ENCODE measurements at regions not wholly inside any gene's neighbourhood (a gene's known extent, or its start where the extent isn't known, plus 50 kb on each side); places are given as distances from the start of the nearest gene placed in this dataset.

DNA sequence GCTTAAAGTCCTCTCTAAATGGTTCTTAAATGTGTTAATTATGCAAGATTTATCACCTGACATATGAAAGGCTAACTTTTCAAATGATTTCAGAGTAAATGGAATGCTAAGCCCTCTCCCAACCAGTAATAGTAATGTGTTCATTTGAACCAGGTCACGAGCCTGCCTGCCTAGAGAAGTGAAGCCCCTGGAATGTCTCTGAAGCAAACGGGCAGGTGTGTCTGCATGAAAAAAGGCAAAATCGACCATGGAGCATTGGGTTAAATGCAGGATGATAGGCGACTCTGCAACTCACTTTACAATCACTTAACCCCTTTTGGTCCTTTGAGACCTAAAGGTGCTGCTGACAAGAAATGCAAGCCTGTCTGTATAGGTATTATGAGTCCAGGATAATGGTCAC, 798.4 kb upstream of the ACVR2A start:
- WGBS: 74% methylated on average over 2 of the region's 4 CpGs
- no peaks in the 10 kb centered on the region for H3K36me3 ChIP-seq (ENCODE audit: control insufficient read depth in 1 of 2, insufficient read depth in 2 of 2, low read depth in 1 of 2, low read length in 2 of 2)
- H2BK5ac ChIP-seq (ENCODE audit: low read depth, low read length, poor library complexity, severe bottlenecking): no peak overlapping the region
- H3K23ac ChIP-seq (ENCODE audit: low read length in 2 of 2): no peak overlapping the region
- no peak overlapping the region for H3K4me3 ChIP-seq (ENCODE audit: insufficient read depth in 1 of 2, low read depth in 1 of 2, low read length in 2 of 2)
- H2AFZ ChIP-seq (ENCODE audit: low read depth, low read length): no peak overlapping the region
- no peaks in the 10 kb centered on the region for H3K79me1 ChIP-seq (replicated peaks; ENCODE audit: low read length, poor library complexity, severe bottlenecking)
- H3K27ac ChIP-seq (ENCODE audit: low read length, poor library complexity, severe bottlenecking): no peak overlapping the region
- no peak overlapping the region for H3K4me2 ChIP-seq (ENCODE audit: low read length, poor library complexity, severe bottlenecking)
- H3K9me3 ChIP-seq (ENCODE audit: control insufficient read depth, low read length): no peaks in the 10 kb centered on the region
- H4K8ac ChIP-seq (ENCODE audit: low read length): no peak overlapping the region
- no peak overlapping the region for H2BK15ac ChIP-seq (ENCODE audit: low read depth, poor library complexity, severe bottlenecking)
- H3K18ac ChIP-seq (ENCODE audit: low read depth in 1 of 2, low read length in 2 of 2): no peak overlapping the region
- H2BK120ac ChIP-seq (ENCODE audit: low read depth, low read length): no peak overlapping the region
- H2BK12ac ChIP-seq (ENCODE audit: low read length in 2 of 2): no peak overlapping the region
- no peak overlapping the region for H3K14ac ChIP-seq (ENCODE audit: low read length in 2 of 2)
- no peak overlapping the region for H3K9ac ChIP-seq (ENCODE audit: low read length)
- H3K27me3 ChIP-seq (ENCODE audit: control insufficient read depth in 1 of 2, insufficient read depth in 1 of 2, low read length in 2 of 2): no peaks in the 10 kb centered on the region
- H4K91ac ChIP-seq (ENCODE audit: low read length): no peak overlapping the region
- no peaks in the 10 kb centered on the region for H3K4me1 ChIP-seq (ENCODE audit: control insufficient read depth, insufficient read depth, low read depth, low read length)
- no peak overlapping the region for H3K4ac ChIP-seq (ENCODE audit: low read depth in 1 of 2, low read length in 2 of 2)
- H2AK5ac ChIP-seq (ENCODE audit: low read length, severe bottlenecking): no peak overlapping the region
- DNase-seq: no peak

DNA sequence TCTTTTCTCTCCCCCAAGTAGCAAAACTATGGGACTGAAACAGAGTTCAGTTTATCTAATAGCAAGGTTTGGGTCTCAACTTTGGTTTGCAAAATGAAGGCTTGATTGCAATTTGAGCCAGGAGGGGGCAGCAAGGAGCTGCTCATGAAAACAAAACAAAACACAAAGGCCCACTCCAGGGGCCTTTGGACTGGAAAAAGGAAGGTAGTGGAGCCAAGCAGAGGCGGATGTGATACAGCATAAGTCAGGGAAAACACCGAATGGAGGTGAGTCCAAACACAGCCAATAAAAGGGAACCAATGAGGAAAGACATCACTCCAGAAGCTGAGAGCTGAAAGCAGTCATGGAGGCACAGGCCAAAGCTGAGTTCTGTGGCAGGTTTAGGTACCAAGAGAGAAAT, 799.7 kb upstream of the ACVR2A start:
- no peak overlapping the region for H3K4me3 ChIP-seq (ENCODE audit: insufficient read depth in 1 of 2, low read depth in 1 of 2, low read length in 2 of 2)
- H3K27ac ChIP-seq (ENCODE audit: low read length, poor library complexity, severe bottlenecking): no peak overlapping the region
- H2AFZ ChIP-seq (ENCODE audit: low read depth, low read length): no peak overlapping the region
- H2BK5ac ChIP-seq (ENCODE audit: low read depth, low read length, poor library complexity, severe bottlenecking): no peak overlapping the region
- no peaks in the 10 kb centered on the region for H3K27me3 ChIP-seq (ENCODE audit: control insufficient read depth in 1 of 2, insufficient read depth in 1 of 2, low read length in 2 of 2)
- H4K91ac ChIP-seq (ENCODE audit: low read length): no peak overlapping the region
- no peak overlapping the region for H3K4ac ChIP-seq (ENCODE audit: low read depth in 1 of 2, low read length in 2 of 2)
- H3K79me1 ChIP-seq (replicated peaks; ENCODE audit: low read length, poor library complexity, severe bottlenecking): no peaks in the 10 kb centered on the region
- peak; percentile 37 for DNase-seq
- H3K36me3 ChIP-seq (ENCODE audit: control insufficient read depth in 1 of 2, insufficient read depth in 2 of 2, low read depth in 1 of 2, low read length in 2 of 2): no peaks in the 10 kb centered on the region
- H3K4me2 ChIP-seq (ENCODE audit: low read length, poor library complexity, severe bottlenecking): no peak overlapping the region
- no peak overlapping the region for H2BK15ac ChIP-seq (ENCODE audit: low read depth, poor library complexity, severe bottlenecking)
- H2BK120ac ChIP-seq (ENCODE audit: low read depth, low read length): no peak overlapping the region
- 53% methylated on average over 2 of the region's 2 CpGs for WGBS
- no peak overlapping the region for H3K14ac ChIP-seq (ENCODE audit: low read length in 2 of 2)
- no peaks in the 10 kb centered on the region for H3K4me1 ChIP-seq (ENCODE audit: control insufficient read depth, insufficient read depth, low read depth, low read length)
- no peak overlapping the region for H2BK12ac ChIP-seq (ENCODE audit: low read length in 2 of 2)
- H3K18ac ChIP-seq (ENCODE audit: low read depth in 1 of 2, low read length in 2 of 2): no peak overlapping the region
- H3K9ac ChIP-seq (ENCODE audit: low read length): peak overlapping the region; percentile 37
- H4K8ac ChIP-seq (ENCODE audit: low read length): no peak overlapping the region
- no peak overlapping the region for H3K23ac ChIP-seq (ENCODE audit: low read length in 2 of 2)
- H2AK5ac ChIP-seq (ENCODE audit: low read length, severe bottlenecking): no peak overlapping the region
- no peaks in the 10 kb centered on the region for H3K9me3 ChIP-seq (ENCODE audit: control insufficient read depth, low read length)

DNA sequence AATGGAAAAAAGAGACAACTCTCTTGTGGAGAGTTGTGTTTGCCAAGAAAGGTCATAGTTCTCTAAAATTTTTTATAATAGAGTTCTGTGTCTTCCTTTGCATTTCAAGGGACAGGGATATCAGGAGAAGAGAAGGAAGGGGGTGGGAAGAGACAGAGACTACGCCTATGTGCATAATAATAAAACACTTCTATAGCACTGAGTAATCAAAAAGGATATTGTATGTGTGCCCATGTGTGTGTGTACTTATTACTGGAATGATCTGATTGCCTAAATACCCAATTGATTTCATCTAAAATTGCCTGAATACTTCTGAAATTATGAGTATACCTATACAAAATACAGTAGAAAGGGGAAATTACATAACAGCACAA, 803.7 kb upstream of the ACVR2A start:
- no peak overlapping the region for H3K4me3 ChIP-seq (ENCODE audit: insufficient read depth in 1 of 2, low read depth in 1 of 2, low read length in 2 of 2)

DNA sequence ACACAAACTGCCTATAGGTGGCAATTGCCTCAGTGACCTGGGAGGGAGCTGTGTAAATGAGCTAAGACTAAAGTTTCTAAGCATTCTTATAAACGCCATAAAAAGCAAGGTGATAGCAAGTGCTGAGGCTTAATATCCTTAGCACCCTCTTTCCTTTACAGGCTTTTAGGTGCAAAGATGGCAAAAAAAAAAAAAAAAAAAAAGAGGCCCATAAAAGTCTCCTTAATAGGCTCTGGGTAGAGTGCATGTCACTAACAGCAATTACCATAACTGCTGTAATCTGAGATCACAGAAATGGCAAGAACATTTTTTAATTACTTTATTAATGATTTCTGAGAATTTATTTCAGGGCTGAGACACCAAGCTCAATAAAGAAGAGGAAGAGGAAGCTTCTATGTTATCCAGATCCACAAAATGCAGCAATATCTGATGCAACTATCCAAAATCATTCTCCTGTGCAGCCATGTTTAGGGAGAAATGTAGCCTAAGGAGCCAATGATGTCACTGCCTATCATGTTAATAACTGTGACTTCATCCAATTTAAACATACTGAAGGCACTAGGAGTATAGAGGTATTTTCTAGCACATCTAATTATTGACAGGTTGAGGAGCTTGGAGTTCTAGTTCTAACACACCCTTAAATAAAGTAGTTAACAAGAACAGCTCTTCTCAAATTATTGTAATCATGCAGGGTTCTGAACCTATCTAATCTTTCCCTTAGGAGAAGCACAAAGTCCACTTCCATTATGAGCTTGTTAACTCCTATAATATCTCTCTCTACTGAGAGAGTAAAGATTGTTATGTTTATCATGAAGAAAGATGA, 804.3 kb upstream of the ACVR2A start:
- H3K4me1 ChIP-seq (ENCODE audit: control insufficient read depth, insufficient read depth, low read depth, low read length): no peaks in the 10 kb centered on the region
- H3K27me3 ChIP-seq (ENCODE audit: control insufficient read depth in 1 of 2, insufficient read depth in 1 of 2, low read length in 2 of 2): no peaks in the 10 kb centered on the region
- no peak overlapping the region for H3K4me3 ChIP-seq (ENCODE audit: insufficient read depth in 1 of 2, low read depth in 1 of 2, low read length in 2 of 2)
- H3K36me3 ChIP-seq (ENCODE audit: control insufficient read depth in 1 of 2, insufficient read depth in 2 of 2, low read depth in 1 of 2, low read length in 2 of 2): no peaks in the 10 kb centered on the region
- H2BK15ac ChIP-seq (ENCODE audit: low read depth, poor library complexity, severe bottlenecking): no peak overlapping the region
- H3K23ac ChIP-seq (ENCODE audit: low read length in 2 of 2): no peak overlapping the region
- H2BK5ac ChIP-seq (ENCODE audit: low read depth, low read length, poor library complexity, severe bottlenecking): no peak overlapping the region
- no peaks in the 10 kb centered on the region for H3K9me3 ChIP-seq (ENCODE audit: control insufficient read depth, low read length)
- no peak overlapping the region for H4K91ac ChIP-seq (ENCODE audit: low read length)
- no CpG with 5 or more reads among the region's 1 CpG for WGBS
- no peak overlapping the region for H2BK120ac ChIP-seq (ENCODE audit: low read depth, low read length)
- no peak overlapping the region for H4K8ac ChIP-seq (ENCODE audit: low read length)
- DNase-seq: no peak
- no peak overlapping the region for H3K27ac ChIP-seq (ENCODE audit: low read length, poor library complexity, severe bottlenecking)
- H2AK5ac ChIP-seq (ENCODE audit: low read length, severe bottlenecking): no peak overlapping the region
- no peak overlapping the region for H2BK12ac ChIP-seq (ENCODE audit: low read length in 2 of 2)
- no peak overlapping the region for H3K14ac ChIP-seq (ENCODE audit: low read length in 2 of 2)
- H3K4ac ChIP-seq (ENCODE audit: low read depth in 1 of 2, low read length in 2 of 2): no peak overlapping the region
- no peak overlapping the region for H2AFZ ChIP-seq (ENCODE audit: low read depth, low read length)
- H3K79me1 ChIP-seq (replicated peaks; ENCODE audit: low read length, poor library complexity, severe bottlenecking): no peaks in the 10 kb centered on the region
- H3K9ac ChIP-seq (ENCODE audit: low read length): no peak overlapping the region
- no peak overlapping the region for H3K4me2 ChIP-seq (ENCODE audit: low read length, poor library complexity, severe bottlenecking)
- H3K18ac ChIP-seq (ENCODE audit: low read depth in 1 of 2, low read length in 2 of 2): no peak overlapping the region

More for the DNA sequence above, 803.7 kb upstream of the ACVR2A start:
- Histone ChIP-seq H2AK5ac (ENCODE audit: low read length, severe bottlenecking) (no peak overlapping the region), H2BK120ac (ENCODE audit: low read depth, low read length) (no peak overlapping the region), H2AFZ (ENCODE audit: low read depth, low read length) (no peak overlapping the region), H3K23ac (ENCODE audit: low read length in 2 of 2) (no peak overlapping the region), H3K79me1 (replicated peaks; ENCODE audit: low read length, poor library complexity, severe bottlenecking) (no peaks in the 10 kb centered on the region), H3K14ac (ENCODE audit: low read length in 2 of 2) (no peak overlapping the region), H3K9me3 (ENCODE audit: control insufficient read depth, low read length) (no peaks in the 10 kb centered on the region), H2BK12ac (ENCODE audit: low read length in 2 of 2) (no peak overlapping the region), H3K36me3 (ENCODE audit: control insufficient read depth in 1 of 2, insufficient read depth in 2 of 2, low read depth in 1 of 2, low read length in 2 of 2) (no peaks in the 10 kb centered on the region), H3K18ac (ENCODE audit: low read depth in 1 of 2, low read length in 2 of 2) (no peak overlapping the region), H3K4me2 (ENCODE audit: low read length, poor library complexity, severe bottlenecking) (no peak overlapping the region), H4K8ac (ENCODE audit: low read length) (no peak overlapping the region), H3K27me3 (ENCODE audit: control insufficient read depth in 1 of 2, insufficient read depth in 1 of 2, low read length in 2 of 2) (no peaks in the 10 kb centered on the region), H3K4ac (ENCODE audit: low read depth in 1 of 2, low read length in 2 of 2) (no peak overlapping the region), H3K4me1 (ENCODE audit: control insufficient read depth, insufficient read depth, low read depth, low read length) (no peaks in the 10 kb centered on the region), H2BK5ac (ENCODE audit: low read depth, low read length, poor library complexity, severe bottlenecking) (no peak overlapping the region), H3K9ac (ENCODE audit: low read length) (no peak overlapping the region), H4K91ac (ENCODE audit: low read length) (no peak overlapping the region), H3K27ac (ENCODE audit: low read length, poor library complexity, severe bottlenecking) (no peak overlapping the region), H2BK15ac (ENCODE audit: low read depth, poor library complexity, severe bottlenecking) (no peak overlapping the region)
- no CpG with 5 or more reads among the region's 1 CpG for whole genome bisulfite sequencing
- DNase-seq: no peak
